Neural cell (in vitro differentiated cells): ENCODE measurements at regions not wholly inside any gene's neighbourhood (a gene's known extent, or its start where the extent isn't known, plus 50 kb on each side); places are given as distances from the start of the nearest gene placed in this dataset.

Experiments used
- CTCF ChIP-seq: fragments of 450-650 bp; IDR thresholded peaks from 2 replicates; pipeline ENCODE4 v1.5.1; 2014; ENCODE audit warnings: antibody characterized with exemption, mild to moderate bottlenecking, moderate library complexity; ENCODE audit not compliant: poor library complexity, severe bottlenecking
- EP300 ChIP-seq: fragments of 450-650 bp; conservative IDR thresholded peaks from 2 replicates; pipeline ENCODE4 v1.6.1; 2014; ENCODE audit warnings: antibody characterized with exemption, mild to moderate bottlenecking, moderate library complexity; ENCODE audit not compliant: poor library complexity, severe bottlenecking
- EZH2 ChIP-seq: fragments of 200-600, 300-800 bp; shearing (Covaris generic), sonication (generic); IDR thresholded peaks from 2 replicates; pipeline ENCODE4 v1.6.1; 2014; ENCODE audit warnings: antibody characterized with exemption, low read length, borderline replicate concordance, mild to moderate bottlenecking; ENCODE audit not compliant: insufficient read depth, poor library complexity, severe bottlenecking
- MXI1 ChIP-seq: fragments of 450-650 bp; conservative IDR thresholded peaks from 2 replicates; pipeline ENCODE4 v1.6.1; 2014; ENCODE audit warnings: antibody characterized with exemption, mild to moderate bottlenecking; ENCODE audit not compliant: poor library complexity, severe bottlenecking
- POLR2AphosphoS5 ChIP-seq: IDR thresholded peaks from 2 replicates; pipeline ENCODE4 v1.6.1; 2012
- RAD21 ChIP-seq: fragments of 450-650 bp; conservative IDR thresholded peaks from 2 replicates; pipeline ENCODE4 v1.6.1; 2014; ENCODE audit warnings: antibody characterized with exemption, mild to moderate bottlenecking, moderate library complexity
- REST ChIP-seq: IDR thresholded peaks from 2 replicates; pipeline ENCODE4 v1.6.1; 2012; ENCODE audit warnings: borderline replicate concordance

DNA sequence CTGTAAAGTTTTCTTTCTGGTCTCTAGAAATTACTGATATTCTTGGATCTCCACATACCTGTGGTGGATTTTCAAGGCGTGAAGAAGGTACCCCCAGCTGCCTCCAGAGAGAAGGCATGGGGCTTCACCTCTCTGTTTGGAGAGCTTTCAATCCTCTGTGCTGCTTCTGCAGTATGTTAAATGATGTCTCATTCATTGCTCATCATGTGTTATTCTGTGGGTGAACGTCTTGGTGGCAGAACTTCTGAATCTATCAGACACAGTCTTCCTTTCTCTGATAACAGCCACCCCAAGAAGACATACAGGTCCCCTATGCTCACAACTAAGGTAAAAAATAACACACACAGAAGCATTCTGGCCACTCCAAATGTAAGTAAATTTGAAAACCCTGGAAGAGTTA, 221.3 kb upstream of the TMEM260 start:
- TF ChIP-seq CTCF (no peak), EZH2 (no peak), REST (no peak), POLR2AphosphoS5 (no peak), EP300 (no peak), MXI1 (no peak), RAD21 (no peak)
